HG03108 (cell line): ENCODE measurements at regions not wholly inside any gene's neighbourhood (a gene's known extent, or its start where the extent isn't known, plus 50 kb on each side); places are given as distances from the start of the nearest gene placed in this dataset.
"Not testable (repeated sequence)": the region's sequence is repeated elsewhere in the genome, so short reads cannot be mapped to it uniquely, and the experiment has no call there.

Source experiments
- ATAC-seq: cut with Tn5 transposase; IDR thresholded peaks from one replicate; pipeline ENCODE4 v1.9.1; 2021; ENCODE audit warnings: moderate library complexity; ENCODE audit not compliant: unreplicated experiment

GRCh38 chr2:147000151-147000550 is 844.7 kb upstream of the ACVR2A start:
- not testable (repeated sequence) for ATAC-seq

GRCh38 chr2:146997945-146998344 is 846.9 kb upstream of the ACVR2A start:
- no peak for ATAC-seq

- ATAC-seq: no peak
These were observed 847.3 kb upstream of the ACVR2A start for GRCh38 chr2:146997488-146997887.

GRCh38 chr2:146994246-146994645 is 850.6 kb upstream of the ACVR2A start:
- ATAC-seq: no peak

GRCh38 chr2:146992466-146992865 is 852.4 kb upstream of the ACVR2A start:
- ATAC-seq: no peak

GRCh38 chr2:146992057-146992456 is 852.8 kb upstream of the ACVR2A start:
- ATAC-seq: no peak

GRCh38 chr2:146990311-146991054 is 854.3 kb upstream of the ACVR2A start:
- ATAC-seq: no peak

GRCh38 chr2:146989741-146990140 is 855.1 kb upstream of the ACVR2A start:
- no peak for ATAC-seq

- no peak for ATAC-seq
These were observed 856.8 kb upstream of the ACVR2A start for GRCh38 chr2:146987996-146988395.

- no peak for ATAC-seq
These were observed 858.7 kb upstream of the ACVR2A start for GRCh38 chr2:146986161-146986560.

- no peak for ATAC-seq
These were observed 859.1 kb upstream of the ACVR2A start for GRCh38 chr2:146985753-146986152.

GRCh38 chr2:146984014-146984413 is 860.8 kb upstream of the ACVR2A start:
- no peak for ATAC-seq

GRCh38 chr2:146982393-146982846 is 862.4 kb upstream of the ACVR2A start:
- no peak for ATAC-seq

- ATAC-seq: no peak
These were observed 862.9 kb upstream of the ACVR2A start for GRCh38 chr2:146981921-146982320.

- no peak for ATAC-seq
These were observed 865.1 kb upstream of the ACVR2A start for GRCh38 chr2:146979746-146980145.

- ATAC-seq: no peak
These were observed 866.0 kb upstream of the ACVR2A start for GRCh38 chr2:146978577-146979555.

- not testable (repeated sequence) for ATAC-seq
These were observed 873.8 kb upstream of the ACVR2A start for GRCh38 chr2:146970981-146971380.

GRCh38 chr2:146969703-146970102 is 875.1 kb upstream of the ACVR2A start:
- ATAC-seq: not testable (repeated sequence)

GRCh38 chr2:146964494-146964893 is 880.3 kb upstream of the ACVR2A start:
- ATAC-seq: no peak

- ATAC-seq: no peak
These were observed 890.3 kb upstream of the ACVR2A start for GRCh38 chr2:146954544-146954943.

- no peak for ATAC-seq
These were observed 892.1 kb upstream of the ACVR2A start for GRCh38 chr2:146952696-146953095.

GRCh38 chr2:146950911-146951310 is 893.9 kb upstream of the ACVR2A start:
- no peak for ATAC-seq
